A673 (cell line): ENCODE measurements at regions not wholly inside any gene's neighbourhood (a gene's known extent, or its start where the extent isn't known, plus 50 kb on each side); places are given as distances from the start of the nearest gene placed in this dataset.
A peak's percentile ranks its signal among the peaks of the same experiment; 100 is the strongest.

ENCODE experiments used
- BruUV-seq: library from RNA; stranded (reverse); fragments of 400-500 nt; replicated peaks from 2 replicates; lab custom pipeline; 2021; lab: Mats Ljungman, UMichigan
- CTCF ChIA-PET: fragments of 300-600 bp; sonication (Branson Sonifier 250); formaldehyde crosslinking; loops from one replicate; lab custom pipeline; 2022; ENCODE audit warnings: antibody characterized with exemption; lab: Charles Lee
- POLR2A ChIA-PET: fragments of 300-600 bp; sonication (Branson Sonifier 250); formaldehyde crosslinking; loops from one replicate; lab custom pipeline; 2022; ENCODE audit warnings: antibody characterized with exemption; ENCODE audit not compliant: low non-redundant PET; lab: Charles Lee
- DNase-seq: peaks from one replicate; pipeline ENCODE4 v3.0.0-alpha.2; 2015; ENCODE audit warnings: low spot score
- H3K27ac ChIP-seq: fragments of 200-600 bp; sonication (generic); 2 replicates; pipeline ENCODE4 v1.5.1; 2016; ENCODE audit warnings: mixed run types, low read depth, mild to moderate bottlenecking, mixed read lengths, antibody characterized with exemption, low read length; ENCODE audit not compliant: poor library complexity, severe bottlenecking
- H3K27me3 ChIP-seq: fragments of 200-600 bp; sonication (generic); replicated peaks from 2 replicates; pipeline ENCODE4 v1.6.1; 2017; ENCODE audit warnings: mixed run types, low read depth, mild to moderate bottlenecking, mixed read lengths, antibody characterized with exemption, low read length; ENCODE audit not compliant: insufficient read depth, poor library complexity
- H3K36me3 ChIP-seq: fragments of 200-600 bp; sonication (generic); 2 replicates; pipeline ENCODE4 v1.6.1; 2016; ENCODE audit warnings: mixed run types, mild to moderate bottlenecking, mixed read lengths, antibody characterized with exemption, low read length; ENCODE audit not compliant: insufficient read depth, poor library complexity, severe bottlenecking
- H3K4me1 ChIP-seq: fragments of 200-600 bp; sonication (generic); 2 replicates; pipeline ENCODE4 v1.6.1; 2017; ENCODE audit warnings: mixed run types, mild to moderate bottlenecking, mixed read lengths, antibody characterized with exemption, low read length; ENCODE audit not compliant: insufficient read depth, poor library complexity, severe bottlenecking
- H3K4me3 ChIP-seq: fragments of 200-600 bp; sonication (generic); 2 replicates; pipeline ENCODE4 v1.5.1; 2016; ENCODE audit warnings: low read depth, mixed run types, mild to moderate bottlenecking, mixed read lengths, low read length; ENCODE audit not compliant: poor library complexity, severe bottlenecking
- H3K9me3 ChIP-seq: fragments of 200-600 bp; sonication (generic); 2 replicates; pipeline ENCODE4 v1.6.1; 2016; ENCODE audit warnings: mixed run types, low read depth, mild to moderate bottlenecking, mixed read lengths, antibody characterized with exemption, low read length; ENCODE audit not compliant: poor library complexity, severe bottlenecking
- EZH2 ChIP-seq: fragments of 200-600 bp; sonication (generic); IDR thresholded peaks from 2 replicates; pipeline ENCODE4 v1.6.1; 2017; ENCODE audit warnings: borderline replicate concordance, low read depth, mild to moderate bottlenecking, mixed read lengths, antibody characterized with exemption, low read length; ENCODE audit not compliant: poor library complexity, severe bottlenecking
- intact Hi-C: fragments of 100-400 bp; cut with micrococcal nuclease; formaldehyde crosslinking; loops from one replicate; pipeline ENCODE4 v1.10.0; 2022; ENCODE audit not compliant: unreplicated experiment
- TF ChIP-seq, protein P1 (sequence below): fragments of 300-800, 200-600 bp; sonication (generic); conservative IDR thresholded peaks from 2 replicates; pipeline ENCODE4 v1.5.1; 2017; ENCODE audit warnings: low read depth, mild to moderate bottlenecking, antibody characterized with exemption, low read length, moderate library complexity, mixed read lengths

DNA sequence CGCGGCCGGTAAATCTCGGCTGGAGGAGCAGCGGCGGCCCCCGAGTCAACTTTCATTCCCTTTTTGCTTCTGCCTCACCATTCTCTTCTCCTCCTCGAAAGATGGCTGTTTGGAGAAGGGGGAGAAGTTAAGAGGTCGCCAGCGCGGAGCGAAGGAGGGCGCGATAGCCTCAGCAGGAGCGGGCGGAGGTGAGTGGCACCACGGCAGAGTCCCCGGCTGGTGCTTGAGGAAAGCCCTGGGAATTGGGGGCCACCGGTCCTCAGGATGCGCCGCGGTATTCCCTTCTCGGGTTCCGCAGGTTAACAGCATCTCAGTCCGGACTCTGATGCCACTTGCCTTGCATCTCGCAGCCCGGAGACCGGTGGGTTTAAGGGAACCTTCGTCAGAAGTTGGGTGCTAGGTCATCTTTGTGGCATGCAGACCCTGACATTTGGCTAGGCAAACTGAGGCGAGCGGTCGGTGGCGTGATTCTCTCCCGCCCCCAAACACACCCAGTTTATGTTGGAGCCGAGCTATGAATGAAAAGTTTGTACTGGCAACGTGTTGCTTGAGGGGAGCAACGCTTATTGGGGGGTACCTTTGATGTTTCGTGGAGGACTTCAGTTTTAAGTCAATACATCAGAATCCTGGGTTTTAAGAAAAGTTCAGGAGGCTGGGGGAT lies 59.5 kb upstream of the PRPS1L1 start:
- no TSS peak for BruUV-seq
- intact Hi-C loops, result no loop called here
- H3K36me3 ChIP-seq, result no peaks in the 10 kb centered on the region
- peak overlapping the region; percentile 49 for H3K4me3 ChIP-seq
- peaks cover 3% of the 10 kb centered on the region for H3K4me1 ChIP-seq
- peaks cover 43% of the 10 kb centered on the region for H3K27me3 ChIP-seq
- no peak overlapping the region for H3K27ac ChIP-seq
- DNase-seq, result no peak
- TF ChIP-seq, protein P1, sequence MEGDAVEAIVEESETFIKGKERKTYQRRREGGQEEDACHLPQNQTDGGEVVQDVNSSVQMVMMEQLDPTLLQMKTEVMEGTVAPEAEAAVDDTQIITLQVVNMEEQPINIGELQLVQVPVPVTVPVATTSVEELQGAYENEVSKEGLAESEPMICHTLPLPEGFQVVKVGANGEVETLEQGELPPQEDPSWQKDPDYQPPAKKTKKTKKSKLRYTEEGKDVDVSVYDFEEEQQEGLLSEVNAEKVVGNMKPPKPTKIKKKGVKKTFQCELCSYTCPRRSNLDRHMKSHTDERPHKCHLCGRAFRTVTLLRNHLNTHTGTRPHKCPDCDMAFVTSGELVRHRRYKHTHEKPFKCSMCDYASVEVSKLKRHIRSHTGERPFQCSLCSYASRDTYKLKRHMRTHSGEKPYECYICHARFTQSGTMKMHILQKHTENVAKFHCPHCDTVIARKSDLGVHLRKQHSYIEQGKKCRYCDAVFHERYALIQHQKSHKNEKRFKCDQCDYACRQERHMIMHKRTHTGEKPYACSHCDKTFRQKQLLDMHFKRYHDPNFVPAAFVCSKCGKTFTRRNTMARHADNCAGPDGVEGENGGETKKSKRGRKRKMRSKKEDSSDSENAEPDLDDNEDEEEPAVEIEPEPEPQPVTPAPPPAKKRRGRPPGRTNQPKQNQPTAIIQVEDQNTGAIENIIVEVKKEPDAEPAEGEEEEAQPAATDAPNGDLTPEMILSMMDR, result no peak
- no peak for TF ChIP-seq EZH2
- H3K9me3 ChIP-seq, result no peaks in the 10 kb centered on the region
- ChIA-PET POLR2A (no interaction called here), CTCF (no interaction called here)

DNA sequence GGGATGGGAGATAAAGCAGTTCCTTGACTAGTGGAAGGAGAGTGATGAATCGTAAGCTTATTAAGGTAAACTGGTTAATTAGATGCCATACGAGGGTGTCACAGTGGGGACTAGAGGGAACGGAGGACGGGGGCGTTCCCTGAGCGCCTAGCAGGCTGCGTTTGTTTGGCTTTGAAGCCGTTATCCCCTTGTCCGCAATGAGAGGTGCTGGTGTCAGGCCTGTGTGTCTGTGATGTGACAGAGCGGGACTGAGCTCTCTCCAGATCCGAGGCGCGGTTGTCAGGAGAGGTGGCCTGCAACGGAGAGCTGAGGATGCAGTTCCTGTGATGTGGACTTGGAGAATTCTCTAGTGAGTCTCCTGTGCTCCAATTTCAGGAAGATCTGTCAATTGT lies 60.0 kb upstream of the PRPS1L1 start:
- ChIA-PET POLR2A (no interaction called here), CTCF (no interaction called here)
- Histone ChIP-seq H3K27me3 (peaks cover 43% of the 10 kb centered on the region), H3K27ac (no peak overlapping the region), H3K36me3 (no peaks in the 10 kb centered on the region), H3K9me3 (no peaks in the 10 kb centered on the region), H3K4me1 (peaks cover 3% of the 10 kb centered on the region), H3K4me3 (peak overlapping the region; percentile 49)
- intact Hi-C loops, result no loop called here
- no peak for TF ChIP-seq EZH2
- TF ChIP-seq, protein P1, result no peak
- BruUV-seq, result no TSS peak
- DNase-seq, result no peak

DNA sequence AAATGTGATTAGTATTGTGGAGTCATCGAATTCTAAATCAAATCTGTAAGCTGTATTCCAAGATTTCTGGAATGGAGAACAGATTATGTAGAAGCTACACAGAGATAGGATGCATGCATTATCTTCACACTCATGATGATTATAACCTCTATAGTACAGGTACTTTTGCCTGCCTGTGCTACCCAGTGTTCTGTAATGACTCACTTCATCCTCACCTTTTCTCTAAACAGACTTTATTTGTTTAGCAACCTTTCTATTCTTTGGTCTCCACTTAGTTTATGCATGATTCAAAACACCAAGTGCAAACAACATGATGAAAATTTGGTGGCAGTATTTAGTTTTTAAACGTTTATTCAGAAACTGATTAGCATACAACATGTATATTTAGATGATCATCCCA lies 68.4 kb upstream of the PRPS1L1 start:
- no peak for DNase-seq
- TF ChIP-seq EZH2, result no peak
- TF ChIP-seq, protein P1, result no peak
- BruUV-seq, result no TSS peak
- H3K27ac ChIP-seq, result no peak overlapping the region
- CTCF ChIA-PET, result no interaction called here
- intact Hi-C loops, result no loop called here
- no peaks in the 10 kb centered on the region for H3K9me3 ChIP-seq
- H3K36me3 ChIP-seq, result no peaks in the 10 kb centered on the region
- no peaks in the 10 kb centered on the region for H3K4me1 ChIP-seq
- POLR2A ChIA-PET, result no interaction called here
- no peak overlapping the region for H3K4me3 ChIP-seq
- no peaks in the 10 kb centered on the region for H3K27me3 ChIP-seq
